ENCODE measurements at regions not wholly inside any gene's neighbourhood (a gene's known extent, or its start where the extent isn't known, plus 50 kb on each side); places are given as distances from the start of the nearest gene placed in this dataset.

DNA sequence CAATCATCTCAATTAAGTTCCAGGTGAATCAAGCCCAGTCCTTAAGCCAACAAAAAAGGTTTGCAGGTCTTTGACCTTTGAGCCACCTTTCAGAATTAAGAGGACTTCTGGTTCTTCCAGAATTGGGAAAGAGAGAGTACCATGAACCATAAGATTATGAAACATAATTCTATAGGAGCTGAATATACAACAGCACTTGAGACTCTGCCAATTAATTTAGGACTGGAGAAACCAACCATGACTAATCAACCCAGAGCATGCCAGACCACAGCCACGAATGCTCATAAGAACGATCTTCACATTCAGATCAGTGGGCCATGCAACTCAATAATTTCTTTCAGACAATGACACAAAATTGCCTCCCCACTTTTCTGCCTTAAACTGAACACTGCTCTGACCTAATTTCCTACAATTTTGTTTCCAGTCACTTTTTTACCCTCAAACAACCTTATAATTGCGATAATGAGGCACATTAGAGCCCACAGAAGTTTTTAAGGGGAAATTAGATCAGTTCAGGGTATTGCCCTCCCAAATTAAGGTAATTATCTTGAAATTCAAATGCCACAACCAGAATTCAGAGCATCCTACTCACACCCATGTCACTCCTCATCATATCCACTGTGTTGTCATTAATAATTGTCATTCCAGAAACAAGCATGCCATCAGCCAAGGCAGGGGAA lies 213.4 kb downstream of the ATPSCKMT start:
- no peak for DNase-seq (ENCODE audit: extremely low read depth, low read depth)
- TF ChIP-seq, protein P1, sequence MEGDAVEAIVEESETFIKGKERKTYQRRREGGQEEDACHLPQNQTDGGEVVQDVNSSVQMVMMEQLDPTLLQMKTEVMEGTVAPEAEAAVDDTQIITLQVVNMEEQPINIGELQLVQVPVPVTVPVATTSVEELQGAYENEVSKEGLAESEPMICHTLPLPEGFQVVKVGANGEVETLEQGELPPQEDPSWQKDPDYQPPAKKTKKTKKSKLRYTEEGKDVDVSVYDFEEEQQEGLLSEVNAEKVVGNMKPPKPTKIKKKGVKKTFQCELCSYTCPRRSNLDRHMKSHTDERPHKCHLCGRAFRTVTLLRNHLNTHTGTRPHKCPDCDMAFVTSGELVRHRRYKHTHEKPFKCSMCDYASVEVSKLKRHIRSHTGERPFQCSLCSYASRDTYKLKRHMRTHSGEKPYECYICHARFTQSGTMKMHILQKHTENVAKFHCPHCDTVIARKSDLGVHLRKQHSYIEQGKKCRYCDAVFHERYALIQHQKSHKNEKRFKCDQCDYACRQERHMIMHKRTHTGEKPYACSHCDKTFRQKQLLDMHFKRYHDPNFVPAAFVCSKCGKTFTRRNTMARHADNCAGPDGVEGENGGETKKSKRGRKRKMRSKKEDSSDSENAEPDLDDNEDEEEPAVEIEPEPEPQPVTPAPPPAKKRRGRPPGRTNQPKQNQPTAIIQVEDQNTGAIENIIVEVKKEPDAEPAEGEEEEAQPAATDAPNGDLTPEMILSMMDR (IDR thresholded peaks at IDR 0.05; ENCODE audit: low read depth, low read length): no peak

DNA sequence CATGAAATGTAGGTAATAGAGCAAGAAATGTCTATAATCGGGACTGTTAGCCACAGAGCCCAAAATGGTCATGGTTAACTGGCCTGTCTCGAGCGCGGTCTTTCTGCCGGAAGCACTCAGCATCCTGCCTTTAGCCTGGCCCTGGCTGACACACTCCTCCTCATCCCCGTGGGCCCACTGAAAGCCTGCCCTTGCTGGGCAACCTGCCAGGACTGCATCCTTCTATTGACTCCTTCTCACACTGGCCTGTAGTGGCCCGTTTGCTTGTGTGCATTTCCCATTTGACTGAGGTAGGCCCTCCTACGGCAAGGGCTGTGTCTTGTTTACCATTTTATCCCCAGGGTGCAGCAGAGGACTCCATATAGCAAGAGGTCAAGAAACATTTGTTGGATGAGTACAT lies 215.7 kb downstream of the ATPSCKMT start:
- no peak for DNase-seq (ENCODE audit: extremely low read depth, low read depth)
- TF ChIP-seq, protein P1 (IDR thresholded peaks at IDR 0.05; ENCODE audit: low read depth, low read length): no peak

DNA sequence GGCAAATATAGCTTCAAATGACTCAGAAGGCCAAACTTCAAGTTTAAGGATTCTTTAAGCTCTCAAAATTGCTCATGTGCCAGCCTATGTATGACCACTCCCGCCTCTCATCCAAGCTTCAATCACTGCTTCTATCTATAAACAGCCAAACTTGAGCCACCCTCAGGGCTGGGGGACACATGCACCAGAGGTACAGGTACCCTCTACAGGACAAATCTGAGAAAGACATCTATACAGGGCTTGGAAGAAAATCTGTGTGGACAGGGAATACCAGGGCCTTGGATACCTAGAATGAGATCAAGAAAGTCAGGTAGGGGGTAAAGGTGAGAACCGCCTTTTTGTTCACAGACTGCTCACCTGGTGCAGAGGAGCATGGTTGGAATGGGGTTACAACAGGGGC lies 217.9 kb downstream of the ATPSCKMT start:
- TF ChIP-seq, protein P1 (IDR thresholded peaks at IDR 0.05; ENCODE audit: low read depth, low read length): no peak
- DNase-seq (ENCODE audit: extremely low read depth, low read depth): no peak

DNA sequence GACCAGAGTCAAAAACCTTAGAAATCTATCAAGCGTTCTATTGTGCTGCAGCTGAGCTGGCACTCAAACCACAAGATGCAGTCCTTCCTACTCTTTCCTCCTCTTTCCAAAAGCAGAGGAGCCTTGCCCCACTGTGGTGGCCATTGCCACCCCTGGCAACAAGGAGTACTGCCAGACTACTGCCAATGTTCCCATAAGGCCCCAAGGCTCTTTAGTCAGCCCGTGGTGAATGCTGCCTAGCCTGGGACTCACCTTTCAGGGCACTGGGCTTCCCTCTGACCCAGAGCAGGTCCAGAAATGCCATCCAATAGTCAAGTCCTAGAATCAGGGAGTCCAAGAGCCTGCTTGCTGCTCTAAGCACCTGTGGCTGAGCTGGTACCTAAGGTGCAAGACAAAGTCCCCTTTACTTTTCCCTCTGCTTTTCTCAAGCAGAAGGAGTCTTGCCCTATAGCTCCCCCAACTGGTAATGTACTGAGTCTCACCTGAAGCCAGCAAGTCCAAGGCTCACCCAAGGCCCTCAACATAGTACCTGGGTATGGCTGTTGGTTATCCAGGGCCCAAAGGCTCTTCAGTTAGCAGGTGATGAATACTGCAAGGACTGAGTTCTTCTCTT lies 219.4 kb downstream of the ATPSCKMT start:
- peak; percentile 14 for DNase-seq (ENCODE audit: extremely low read depth, low read depth)
- TF ChIP-seq, protein P1 (IDR thresholded peaks at IDR 0.05; ENCODE audit: low read depth, low read length): peak; percentile 46

DNA sequence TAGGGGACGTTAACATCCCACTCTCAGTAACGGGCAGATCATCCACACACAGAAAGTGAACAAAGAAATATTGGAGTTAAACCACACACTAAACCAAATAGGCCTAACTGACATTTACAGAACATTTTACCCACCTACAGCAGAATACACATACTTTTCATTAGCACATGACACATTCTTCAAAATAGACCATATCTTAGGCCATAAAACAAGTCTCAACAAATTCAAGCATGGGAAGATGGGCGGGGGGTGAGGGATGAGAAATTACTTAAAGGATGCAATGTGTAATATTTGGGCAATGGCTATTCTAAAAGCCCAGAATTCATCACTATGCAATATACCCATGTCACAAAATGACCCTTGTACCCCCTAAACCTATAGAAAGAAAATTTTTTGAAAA lies 226.2 kb downstream of the ATPSCKMT start:
- TF ChIP-seq, protein P1 (IDR thresholded peaks at IDR 0.05; ENCODE audit: low read depth, low read length): no peak
- no peak for DNase-seq (ENCODE audit: extremely low read depth, low read depth)

DNA sequence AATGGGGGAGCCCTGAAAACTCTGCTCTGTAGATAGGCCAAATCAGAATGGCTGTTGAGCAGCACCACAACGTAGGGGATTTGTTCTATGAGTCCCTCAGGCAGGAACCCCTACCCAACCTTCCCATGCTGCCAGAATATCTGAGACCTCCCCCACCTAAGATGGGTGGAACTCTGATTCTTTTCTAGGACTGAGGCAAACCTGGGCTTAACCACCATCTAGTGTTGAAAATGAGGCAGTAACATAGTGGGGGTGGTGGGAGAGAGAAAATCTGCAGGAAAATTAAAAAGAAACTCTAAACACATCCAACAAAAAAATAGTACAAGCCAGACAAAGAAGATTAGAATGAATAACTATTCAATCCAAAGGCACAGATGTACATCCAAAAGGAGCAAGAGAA lies 228.4 kb downstream of the ATPSCKMT start:
- TF ChIP-seq, protein P1 (IDR thresholded peaks at IDR 0.05; ENCODE audit: low read depth, low read length): no peak
- DNase-seq (ENCODE audit: extremely low read depth, low read depth): no peak

DNA sequence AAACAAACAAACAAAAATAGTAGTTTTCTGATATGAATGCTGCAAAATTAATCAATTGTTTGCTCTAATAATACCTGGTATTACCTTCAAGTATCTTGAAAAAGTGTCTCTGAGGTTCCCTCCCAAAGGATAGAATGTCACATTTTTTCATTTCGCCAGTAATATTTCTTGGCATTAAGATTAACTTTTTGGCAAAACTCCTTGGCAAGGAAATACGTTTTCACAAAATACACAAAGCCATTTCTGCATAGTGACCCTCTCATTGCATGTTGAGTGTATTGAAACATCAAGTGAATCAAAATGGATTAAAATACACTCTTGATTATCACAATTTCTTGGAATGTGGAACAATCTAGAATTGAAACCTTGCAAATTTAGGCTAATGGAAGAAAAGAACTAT lies 230.5 kb downstream of the ATPSCKMT start:
- TF ChIP-seq, protein P1 (IDR thresholded peaks at IDR 0.05; ENCODE audit: low read depth, low read length): no peak

More for the DNA sequence above, 230.5 kb downstream of the ATPSCKMT start:
- no peak for DNase-seq (ENCODE audit: extremely low read depth, low read depth)
